Right ventricle myocardium inferior (tissue), 1 donor: ENCODE measurements at regions not wholly inside any gene's neighbourhood (a gene's known extent, or its start where the extent isn't known, plus 50 kb on each side); places are given as distances from the start of the nearest gene placed in this dataset.

ENCODE experiments used
- ATAC-seq: fragments of 200-7000 bp; cut with Tn5 transposase; one replicate; pipeline ENCODE4 v1.9.1; 2020; ENCODE audit warnings: mild to moderate bottlenecking, moderate library complexity
- DNase-seq: peaks from one replicate; pipeline ENCODE4 v3.0.0; 2021; ENCODE audit errors: missing footprints
- intact Hi-C: fragments of 100-400 bp; cut with DNase I; formaldehyde crosslinking; loops from one replicate; pipeline ENCODE4 v1.11.0; 2022
- donor health status: DM: no; HTN: yes; CAD: no; lungs with severe emphysema.

DNA sequence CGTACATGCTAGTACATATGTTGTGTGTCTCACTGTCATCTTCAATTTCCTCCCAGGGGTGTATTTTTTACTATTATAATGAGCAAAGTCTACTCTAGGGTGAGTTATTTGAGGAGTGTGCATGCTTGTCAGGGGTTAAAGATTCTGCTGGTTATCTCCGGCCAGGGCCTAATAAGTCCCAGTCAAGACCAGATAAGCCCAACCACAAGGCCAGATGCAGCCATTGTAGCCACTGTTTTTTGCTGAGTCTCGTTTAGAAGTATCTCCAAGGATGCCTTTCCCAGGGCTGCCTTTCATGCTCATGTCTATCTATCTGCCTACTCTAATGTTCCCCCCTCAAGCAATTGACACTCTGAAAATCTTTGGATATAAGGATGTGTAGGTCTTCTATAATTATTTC, 300.5 kb downstream of the IPO8 start:
- ATAC-seq = no peak
- intact Hi-C loops = no loop called here
- no peak for DNase-seq

DNA sequence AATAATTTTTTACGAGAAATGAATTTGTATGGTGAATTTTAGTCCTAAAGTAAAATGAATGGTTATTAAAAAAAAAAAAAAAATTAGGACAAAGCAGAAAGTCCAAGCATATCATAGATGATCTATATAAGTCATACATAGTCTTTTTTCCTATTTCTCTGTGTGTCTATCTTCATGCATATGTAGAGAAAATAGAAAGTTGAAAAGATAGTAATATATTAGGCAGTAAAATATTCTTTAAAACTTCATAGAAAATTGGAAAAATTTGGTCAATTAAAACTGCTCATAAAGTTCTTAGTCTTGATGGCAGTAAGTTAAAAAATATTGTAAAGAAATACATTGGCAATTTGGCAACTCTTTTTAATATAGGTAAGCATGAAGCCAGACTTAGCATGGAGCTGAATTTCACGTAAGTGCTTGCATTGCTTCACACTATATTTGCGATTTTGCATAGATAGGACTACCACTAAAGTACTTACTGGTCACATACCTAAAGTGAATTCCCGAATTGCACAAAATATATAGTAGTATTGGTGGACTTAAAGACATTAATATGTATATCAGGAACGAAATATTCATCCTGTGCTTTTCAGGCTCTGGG, 303.8 kb downstream of the IPO8 start:
- intact Hi-C loops = no loop called here
- no peak for DNase-seq
- no peak for ATAC-seq

DNA sequence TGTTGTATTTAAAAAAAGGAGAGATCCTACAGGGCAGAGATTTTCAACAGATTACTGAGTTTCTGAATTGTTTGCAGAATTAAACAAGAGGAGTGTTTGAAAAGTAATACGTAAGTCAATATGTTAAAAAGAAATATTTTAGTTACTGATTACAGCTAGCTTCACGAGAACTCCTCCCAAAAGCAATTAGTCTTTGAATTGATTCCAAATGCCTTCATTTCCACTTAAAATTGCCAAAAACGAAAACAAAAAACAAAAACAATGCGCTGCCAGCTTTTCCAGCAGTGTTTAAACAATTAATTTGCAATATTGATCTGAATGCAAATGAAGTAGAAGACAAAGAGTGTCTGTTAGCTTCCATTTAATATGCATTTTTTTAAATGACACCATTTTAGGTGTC, 310.0 kb downstream of the IPO8 start:
- DNase-seq (no peak), ATAC-seq (no peak)
- intact Hi-C loops = no loop called here

DNA sequence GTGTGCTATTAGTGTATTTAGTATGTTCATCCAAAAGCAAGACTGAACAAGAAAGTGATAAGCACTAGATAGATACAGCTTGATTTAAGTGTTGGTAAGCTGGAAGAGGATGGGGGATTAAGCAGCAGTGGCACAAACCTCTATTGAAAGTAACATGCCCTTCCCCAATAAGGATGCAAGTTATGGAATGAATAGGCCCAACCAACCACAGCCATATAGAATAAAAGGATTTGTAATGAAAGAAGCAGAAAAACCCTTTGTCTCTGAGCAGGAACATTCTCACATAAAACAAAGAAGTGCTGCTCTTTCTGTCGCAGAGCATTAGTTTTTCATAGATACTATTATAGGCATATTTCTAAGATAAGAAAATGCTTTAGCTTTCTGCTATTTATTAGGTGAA, 310.7 kb downstream of the IPO8 start:
- intact Hi-C loops = no loop called here
- no peak for ATAC-seq
- no peak for DNase-seq

DNA sequence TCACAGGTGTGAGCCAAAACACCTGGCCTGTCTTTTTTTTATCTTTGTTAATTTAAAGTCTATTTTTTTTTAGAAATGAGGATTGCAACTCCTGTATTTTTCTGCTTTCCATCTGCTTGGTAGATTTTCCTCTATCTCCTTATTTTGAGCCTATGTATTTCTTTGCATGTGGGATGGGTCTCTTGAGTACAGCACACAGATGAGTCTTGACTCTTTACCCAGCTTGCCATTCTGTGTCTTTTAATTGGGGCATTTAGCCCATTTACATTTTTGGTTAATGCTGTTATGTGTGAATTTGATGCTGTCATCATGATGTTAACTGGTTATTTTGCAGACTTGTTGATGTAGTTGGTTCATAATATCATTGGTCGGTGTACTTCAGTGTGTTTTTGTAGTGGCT, 317.4 kb downstream of the IPO8 start:
- ATAC-seq = no peak

DNA sequence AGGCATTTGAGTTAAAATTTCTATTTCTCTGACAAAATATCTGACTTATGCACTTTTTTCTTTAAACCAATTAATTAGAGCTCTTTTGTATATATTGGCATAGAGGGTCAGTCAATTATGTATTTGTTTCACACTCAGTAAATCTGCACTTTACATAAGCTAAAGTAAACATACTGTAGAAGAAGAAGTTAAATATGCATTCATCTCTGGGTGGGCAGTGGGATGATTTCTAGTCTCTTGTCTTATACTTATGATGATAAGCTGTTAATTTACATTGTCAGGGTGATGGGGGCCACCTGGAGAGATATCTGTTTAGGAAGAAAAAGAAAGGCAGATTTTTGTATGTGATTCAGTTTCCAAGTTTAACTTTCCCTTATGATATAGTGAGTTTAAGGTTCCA, 330.8 kb downstream of the IPO8 start:
- intact Hi-C loops = no loop called here
- ATAC-seq (no peak), DNase-seq (no peak)

More for the DNA sequence above, 317.4 kb downstream of the IPO8 start:
- DNase-seq = no peak
- intact Hi-C loops = no loop called here

DNA sequence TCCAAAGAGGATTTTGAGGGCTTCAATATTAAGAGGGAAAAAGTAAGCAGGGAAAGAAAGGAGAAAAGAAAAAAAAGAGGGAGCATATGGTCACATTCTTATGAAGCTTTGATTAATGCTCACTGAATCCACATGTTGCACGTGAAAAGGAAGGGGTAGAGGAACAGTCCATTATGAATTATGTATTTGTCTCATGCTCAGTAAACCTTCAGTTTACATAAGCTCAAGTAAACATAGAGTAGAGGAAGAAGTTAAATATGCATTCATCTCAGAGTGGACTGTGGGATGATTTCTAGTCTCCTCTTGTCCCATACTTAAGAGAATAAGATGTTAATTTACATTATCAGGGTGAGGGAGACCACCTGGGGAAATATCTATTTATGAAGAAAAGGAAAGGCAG, 334.5 kb downstream of the IPO8 start:
- DNase-seq (no peak), ATAC-seq (no peak)
- intact Hi-C loops = no loop called here

DNA sequence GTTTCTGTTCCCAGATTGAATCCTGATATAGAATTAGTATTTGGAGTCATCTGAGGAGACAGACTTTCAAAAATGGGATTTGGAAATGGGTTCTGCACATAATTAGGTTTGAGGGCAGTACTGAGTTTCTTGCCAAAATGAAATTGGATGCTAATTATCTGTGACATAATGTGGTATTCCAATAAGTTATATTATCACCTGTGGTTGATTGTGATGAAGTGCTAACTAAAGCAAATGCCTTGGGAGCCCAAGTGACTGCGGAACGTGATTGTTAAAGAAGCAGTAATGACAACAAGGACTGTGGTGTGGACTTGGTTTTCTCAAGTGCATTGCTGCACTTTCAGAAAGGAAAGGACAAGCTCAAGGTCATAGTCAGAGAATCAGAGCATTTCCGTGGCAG, 337.0 kb downstream of the IPO8 start:
- no peak for ATAC-seq
- DNase-seq = no peak
- intact Hi-C loops = no loop called here

DNA sequence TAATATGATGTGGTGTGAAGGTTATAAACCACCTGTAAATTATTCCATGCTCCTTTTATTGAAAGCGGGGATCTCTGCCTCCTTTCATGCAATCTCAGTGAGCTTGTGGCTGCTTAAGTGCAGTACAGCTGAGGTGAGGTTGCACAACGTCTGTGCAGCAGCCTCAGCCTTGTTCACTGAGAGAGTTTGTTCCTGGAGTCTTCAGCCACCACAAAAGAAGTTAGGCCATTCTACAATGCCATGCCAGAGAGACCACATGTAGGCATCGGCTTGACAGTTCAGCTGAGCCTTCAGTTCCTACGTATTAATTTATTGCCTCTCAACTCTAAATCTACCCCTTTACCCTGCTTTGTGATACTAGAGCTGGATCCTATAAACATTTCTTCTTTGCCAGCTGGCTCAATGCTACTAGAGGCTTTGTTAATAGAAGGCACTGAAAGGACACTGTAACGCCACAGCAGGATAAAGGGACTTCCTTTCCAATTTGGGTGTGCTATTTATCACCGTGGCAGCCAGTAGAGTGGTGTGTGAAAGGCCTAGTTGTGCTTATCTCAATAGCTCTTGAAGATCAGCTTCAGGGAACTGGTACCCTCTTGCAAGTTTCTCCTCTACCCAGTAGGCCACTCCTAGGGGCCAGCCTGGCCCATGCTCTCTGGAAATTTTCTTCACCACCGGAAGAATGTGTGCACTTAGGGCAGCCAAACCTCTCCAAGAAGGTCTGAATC, 337.7 kb downstream of the IPO8 start:
- intact Hi-C loops = no loop called here
- ATAC-seq (peak; percentile 95), DNase-seq (no peak)

DNA sequence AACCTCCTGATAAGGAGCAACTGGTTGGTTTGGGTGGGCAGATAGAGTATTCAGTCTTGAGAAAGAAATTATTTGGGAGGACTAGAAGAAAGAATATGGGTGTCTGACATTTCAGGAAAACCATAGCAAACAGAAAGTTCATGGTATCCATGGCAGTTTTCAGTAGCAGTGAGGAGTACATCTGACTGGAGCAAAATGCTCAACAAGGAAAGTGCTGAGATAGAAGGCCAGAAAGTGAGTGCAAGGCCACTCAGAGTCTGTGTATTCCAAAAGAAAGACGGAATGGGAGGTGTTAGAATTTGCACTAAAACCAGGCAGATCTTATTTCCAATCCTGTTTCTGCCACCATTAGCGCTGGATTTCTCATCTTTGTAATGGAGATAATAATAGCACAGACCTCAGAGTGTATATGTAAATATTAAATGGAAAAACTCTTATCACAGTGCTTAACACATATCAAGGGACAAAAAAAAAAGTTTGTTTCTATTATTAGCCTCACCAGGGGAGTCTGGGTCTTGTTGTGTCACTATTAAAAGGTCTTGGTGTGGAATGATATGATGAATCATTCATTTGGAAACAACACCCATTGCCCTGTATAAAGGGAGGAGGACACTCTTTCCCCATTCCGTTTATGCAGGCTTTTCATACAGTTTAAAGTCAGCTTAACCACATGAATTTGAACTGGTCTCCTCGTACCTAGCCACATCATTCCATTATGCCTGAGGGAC, 349.8 kb downstream of the IPO8 start:
- intact Hi-C loops = no loop called here
- ATAC-seq (peak; percentile 91), DNase-seq (no peak)

DNA sequence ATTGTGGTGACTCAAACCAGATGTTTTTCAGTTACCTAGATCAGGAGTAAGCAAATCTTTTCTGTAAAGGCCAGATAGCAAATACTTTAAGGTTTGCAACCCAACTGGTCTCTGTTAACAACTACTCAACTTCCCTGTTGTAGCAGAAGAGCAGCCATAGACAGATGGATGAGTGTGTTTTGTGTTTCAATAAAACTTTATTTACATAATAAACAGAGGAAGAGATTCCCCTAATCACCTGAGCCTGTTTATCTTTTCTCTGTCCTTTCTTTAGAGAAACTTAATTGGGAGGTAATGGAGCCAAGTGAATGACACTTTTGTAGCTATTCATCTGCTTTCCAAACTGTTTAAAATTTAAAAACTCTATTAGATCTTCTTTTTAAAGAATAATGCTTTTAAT, 365.1 kb downstream of the IPO8 start:
- DNase-seq (no peak), ATAC-seq (no peak)
- intact Hi-C loops = no loop called here

DNA sequence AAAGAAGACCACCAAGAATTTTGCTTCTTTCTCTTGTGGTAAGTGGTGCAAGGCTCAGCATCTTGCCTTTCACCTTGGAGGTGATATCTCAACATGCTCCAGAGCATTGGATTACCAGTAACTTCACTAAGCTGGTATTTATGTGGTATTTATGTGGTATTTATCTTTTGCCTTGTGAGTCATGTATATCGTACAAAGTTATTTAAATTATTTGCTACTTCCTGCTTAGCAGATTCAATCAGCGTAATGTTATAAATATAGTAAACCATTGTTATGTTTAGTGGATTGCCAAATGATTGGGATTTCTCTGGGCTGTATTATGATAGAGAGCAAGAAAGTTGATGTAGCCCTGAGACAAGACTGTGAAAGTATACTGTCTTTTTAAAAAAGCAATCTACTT, 366.4 kb downstream of the IPO8 start:
- ATAC-seq = no peak
- DNase-seq = no peak
- intact Hi-C loops = no loop called here

DNA sequence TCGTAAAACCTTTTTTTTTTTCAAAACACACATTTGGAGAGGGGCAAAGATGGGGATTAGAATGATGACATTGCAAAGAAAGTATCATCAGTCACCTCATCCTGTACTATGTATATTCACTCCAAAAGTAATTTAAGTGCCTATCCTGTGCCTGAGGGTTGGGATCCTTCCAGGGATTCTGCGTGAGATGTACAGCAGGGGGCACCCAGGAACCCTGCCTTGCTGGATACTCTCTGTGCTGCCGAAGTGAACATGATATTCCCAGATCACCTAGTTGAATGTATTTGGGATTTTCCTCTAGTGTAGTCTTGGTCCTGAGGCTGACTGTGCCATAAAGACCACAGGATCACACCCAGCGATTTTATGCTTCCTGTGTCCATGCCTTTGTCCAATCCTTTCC, 372.7 kb downstream of the IPO8 start:
- intact Hi-C loops = no loop called here
- DNase-seq (no peak), ATAC-seq (no peak)

DNA sequence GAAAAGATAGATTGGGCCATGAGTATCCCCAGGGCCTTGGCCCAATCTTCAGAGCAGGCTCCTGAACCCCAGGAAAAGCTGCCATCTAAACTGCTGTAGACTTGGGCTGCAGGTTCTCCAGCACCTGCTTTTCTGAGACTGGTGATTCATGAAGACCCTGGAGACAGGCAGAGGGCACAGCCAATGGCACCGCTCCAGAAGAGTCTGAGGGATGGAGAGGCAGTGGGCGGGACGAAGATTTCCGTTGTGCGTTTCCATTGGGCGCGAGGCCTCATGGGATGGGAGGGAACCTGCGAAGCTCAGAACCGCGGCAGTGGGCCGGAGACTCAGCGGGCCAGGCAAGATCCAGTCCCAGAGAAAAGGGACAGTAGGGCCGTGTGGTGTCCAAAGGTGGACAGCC, 375.1 kb downstream of the IPO8 start:
- no peak for DNase-seq
- ATAC-seq = no peak

DNA sequence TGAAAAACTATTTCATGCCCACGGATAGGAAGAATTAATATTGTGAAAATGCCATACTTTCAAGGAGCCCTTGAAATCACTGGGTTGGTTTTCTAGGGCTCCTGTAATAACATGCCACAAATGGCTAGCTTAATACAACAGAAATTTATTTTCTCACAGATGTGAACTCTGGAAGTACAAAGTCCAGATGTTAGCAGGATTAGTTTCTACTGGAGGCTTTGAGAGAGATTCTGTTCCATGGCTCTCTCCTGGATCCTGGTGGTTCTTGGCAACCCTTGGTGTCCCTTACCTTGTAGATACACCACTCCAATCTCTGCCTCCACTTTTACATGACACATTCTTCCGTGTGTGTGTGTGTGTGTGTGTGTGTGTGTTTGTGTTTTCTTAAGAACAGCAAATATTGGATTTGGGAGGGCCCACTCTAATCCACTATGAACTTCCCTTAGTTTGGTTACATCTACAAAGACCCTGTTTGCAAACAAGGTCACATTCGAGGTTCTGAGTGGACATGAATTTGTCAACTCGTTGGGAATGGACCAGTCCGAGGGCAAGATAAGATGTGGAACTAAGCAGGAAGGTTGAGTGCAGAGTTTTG, 381.1 kb downstream of the IPO8 start:
- ATAC-seq = no peak
- no peak for DNase-seq

More for the DNA sequence above, 375.1 kb downstream of the IPO8 start:
- intact Hi-C loops = no loop called here

DNA sequence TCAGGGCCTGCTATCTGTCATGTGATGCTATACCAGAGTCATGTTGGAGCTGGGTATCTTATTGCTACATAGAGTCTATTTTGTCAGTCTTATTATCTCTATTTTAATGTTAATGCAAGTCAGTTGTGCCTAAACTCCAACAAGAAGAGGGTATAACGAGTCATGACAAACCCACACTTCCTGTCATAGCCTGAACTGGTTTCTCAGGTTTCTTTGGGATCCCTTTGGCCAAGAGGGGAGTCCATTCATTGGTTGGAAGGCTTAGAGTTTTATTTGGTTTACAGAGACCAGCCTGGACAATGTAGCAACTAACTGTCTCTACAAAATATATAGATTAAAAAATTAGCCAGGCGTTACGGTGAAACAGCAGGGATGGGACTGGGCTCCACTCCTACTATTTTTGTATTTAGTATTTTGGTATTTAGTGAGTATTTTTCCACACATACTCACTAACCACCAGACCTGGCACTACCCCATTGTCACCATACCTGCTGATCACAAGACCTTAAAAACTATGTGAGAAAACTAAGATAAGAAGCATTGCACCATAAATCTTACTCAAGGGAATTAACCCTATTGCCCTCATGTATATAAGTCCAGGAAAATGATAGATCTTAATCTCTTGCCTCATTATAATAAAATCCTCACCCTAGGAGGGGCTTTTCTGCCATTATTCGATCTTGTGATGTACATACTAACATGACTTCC, 387.5 kb downstream of the IPO8 start:
- intact Hi-C loops = no loop called here
- no peak for ATAC-seq
- DNase-seq = no peak

More for the DNA sequence above, 381.1 kb downstream of the IPO8 start:
- intact Hi-C loops = no loop called here

DNA sequence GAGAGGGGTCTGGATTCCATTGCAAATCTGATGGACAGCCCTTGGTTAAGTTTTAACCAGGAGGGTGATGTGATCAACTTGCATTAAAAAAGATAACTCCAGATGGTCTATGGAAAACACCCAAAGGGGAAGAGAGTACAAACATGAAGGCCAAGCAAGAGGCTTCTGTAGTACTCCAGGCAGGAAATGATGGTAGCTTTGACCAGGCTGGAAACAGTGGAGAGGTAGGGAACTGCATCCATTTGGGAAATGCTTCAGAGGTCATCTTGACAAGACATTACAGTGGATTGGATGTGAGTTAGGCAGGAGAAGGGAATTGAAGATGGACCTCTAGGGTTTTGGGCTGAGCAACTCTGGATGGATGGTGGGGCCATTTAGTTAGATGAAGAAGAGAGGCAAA, 391.1 kb downstream of the IPO8 start:
- no peak for DNase-seq
- no peak for ATAC-seq
- intact Hi-C loops = no loop called here

DNA sequence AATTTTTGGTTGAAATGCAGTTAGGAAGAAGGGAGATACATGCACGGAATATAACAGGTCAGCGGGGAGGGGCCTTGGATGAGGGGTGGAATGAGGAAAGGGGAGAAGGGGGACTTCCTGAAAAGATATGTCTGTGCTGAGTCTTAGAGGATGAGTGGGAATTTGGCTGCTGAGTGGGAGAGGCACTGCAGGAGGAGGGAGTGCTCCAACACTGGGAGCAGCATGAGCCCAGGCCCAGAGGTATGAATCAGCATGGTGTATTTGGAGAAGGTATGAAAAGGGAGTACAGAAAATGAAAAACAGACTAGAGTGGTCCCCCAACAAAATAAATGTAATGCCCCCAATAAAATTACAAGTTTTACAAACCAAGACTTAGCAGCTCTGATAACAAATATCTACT, 394.4 kb downstream of the IPO8 start:
- DNase-seq (no peak), ATAC-seq (no peak)
- intact Hi-C loops = no loop called here

DNA sequence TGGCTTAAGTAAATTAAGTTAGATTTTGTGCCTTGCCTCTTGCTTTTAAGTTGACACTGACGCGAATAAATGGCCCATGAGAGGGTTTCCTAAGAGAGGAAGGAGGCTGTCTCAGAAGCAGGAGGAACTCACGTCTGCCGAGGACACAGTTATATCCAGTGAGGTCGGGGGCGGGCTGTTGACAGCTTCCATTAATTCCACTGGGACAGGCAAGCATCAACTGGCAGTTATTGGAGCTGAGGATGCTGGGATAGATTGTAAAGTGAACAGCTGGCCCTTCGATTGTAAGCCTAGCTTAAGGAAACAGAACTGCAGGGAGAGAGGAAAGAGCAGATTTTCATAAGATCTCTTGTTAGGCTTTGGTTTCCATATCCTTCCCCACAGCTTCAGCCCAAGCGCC, 399.2 kb downstream of the IPO8 start:
- ATAC-seq (peak; percentile 13), DNase-seq (no peak)
- intact Hi-C loops = no loop called here
